ELF-1 (cell line): ENCODE measurements at regions not wholly inside any gene's neighbourhood (a gene's known extent, or its start where the extent isn't known, plus 50 kb on each side); places are given as distances from the start of the nearest gene placed in this dataset.

Experiments
- DNase-seq: peaks from one replicate; pipeline ENCODE4 v3.0.0-alpha.2; 2016; ENCODE audit warnings: low read depth, low spot score

- no peak for DNase-seq
These were observed 262.0 kb upstream of the TOPAZ1 start for GRCh38 chr3:43979645-43980044.

GRCh38 chr3:43994657-43995546, 246.8 kb upstream of the TOPAZ1 start:
- DNase-seq: peak; percentile 47

GRCh38 chr3:43995547-43996378, 245.9 kb upstream of the TOPAZ1 start:
- no peak for DNase-seq

- DNase-seq: peak; percentile 70
These were observed 245.0 kb upstream of the TOPAZ1 start for GRCh38 chr3:43996379-43997301.

DNA sequence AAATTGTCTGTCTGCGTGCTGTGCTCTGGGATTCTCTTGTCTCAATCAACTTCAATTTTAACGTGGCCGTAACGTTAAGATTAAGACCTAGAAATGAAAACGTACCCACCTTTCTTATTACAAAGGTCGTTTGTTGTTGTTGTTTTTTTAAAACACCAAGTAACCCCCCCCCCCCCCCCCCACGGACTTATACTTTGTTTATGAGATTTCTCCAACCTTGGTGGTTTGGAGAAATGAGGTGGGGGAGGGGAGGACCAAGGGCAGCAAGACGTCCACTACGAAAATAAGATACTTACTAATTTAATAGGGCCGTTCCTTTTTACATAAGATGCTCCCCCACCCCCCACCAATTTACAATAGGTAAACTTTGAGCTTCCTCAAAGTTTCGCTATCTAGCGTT, 244.4 kb upstream of the TOPAZ1 start:
- no peak for DNase-seq

DNA sequence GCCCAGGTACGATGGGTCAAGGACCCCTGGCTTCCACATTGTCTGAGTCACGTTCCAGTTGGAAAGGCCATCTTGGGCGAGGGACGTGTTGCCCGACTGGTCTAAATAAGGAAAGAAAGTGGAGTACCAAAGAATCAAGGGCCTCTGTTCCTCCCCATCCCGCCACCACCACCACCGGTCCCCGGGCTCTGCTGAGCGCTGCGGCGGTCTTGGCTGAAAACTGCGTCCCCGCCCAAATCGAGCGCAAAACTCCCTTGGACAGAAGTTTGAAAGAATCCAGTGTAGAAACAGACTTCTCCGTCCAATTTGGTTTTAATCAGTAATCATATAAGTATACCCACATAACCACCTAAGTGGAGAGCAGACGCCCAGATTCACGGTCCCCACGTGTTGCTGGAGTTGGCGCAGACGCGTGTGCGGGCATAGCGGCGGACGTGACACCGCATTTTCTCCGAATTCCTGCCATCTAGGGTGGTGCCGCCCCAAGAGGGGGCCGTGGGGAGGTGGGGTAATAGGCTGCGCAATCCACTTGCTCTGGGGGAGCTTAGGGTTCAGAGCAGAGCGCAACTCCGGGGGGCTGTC, 243.8 kb upstream of the TOPAZ1 start:
- DNase-seq: peak; percentile 43

DNA sequence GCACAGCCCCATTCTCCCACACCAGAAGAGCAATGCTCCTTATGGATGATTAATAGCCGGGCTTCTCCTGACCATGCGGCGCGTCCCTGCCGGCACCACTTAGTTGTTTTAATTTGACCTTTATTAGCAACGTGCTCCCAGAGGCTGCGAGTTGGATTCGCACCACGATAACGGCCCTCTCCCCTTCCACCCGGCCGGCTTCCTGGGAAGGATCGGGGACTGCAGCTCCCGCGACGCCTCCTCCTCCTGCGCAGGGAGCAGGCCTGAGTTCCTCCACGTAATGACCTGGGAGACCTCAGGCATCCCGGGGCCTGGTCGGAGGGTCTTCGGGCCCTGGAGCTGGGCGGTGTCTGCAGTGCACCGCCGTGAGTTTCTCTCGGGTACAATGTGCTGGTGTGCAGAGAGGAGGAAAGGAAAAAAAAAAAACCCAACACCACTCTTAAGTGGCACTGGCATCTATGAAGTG, 243.3 kb upstream of the TOPAZ1 start:
- DNase-seq: peak; percentile 56

- peak; percentile 82 for DNase-seq
These were observed 242.6 kb upstream of the TOPAZ1 start for GRCh38 chr3:43998836-43999727.

GRCh38 chr3:43999728-44000319, 241.9 kb upstream of the TOPAZ1 start:
- no peak for DNase-seq

GRCh38 chr3:44000586-44000985, 241.1 kb upstream of the TOPAZ1 start:
- DNase-seq: no peak

GRCh38 chr3:44001072-44001471, 240.6 kb upstream of the TOPAZ1 start:
- no peak for DNase-seq

GRCh38 chr3:44003801-44004200, 237.9 kb upstream of the TOPAZ1 start:
- no peak for DNase-seq

DNA sequence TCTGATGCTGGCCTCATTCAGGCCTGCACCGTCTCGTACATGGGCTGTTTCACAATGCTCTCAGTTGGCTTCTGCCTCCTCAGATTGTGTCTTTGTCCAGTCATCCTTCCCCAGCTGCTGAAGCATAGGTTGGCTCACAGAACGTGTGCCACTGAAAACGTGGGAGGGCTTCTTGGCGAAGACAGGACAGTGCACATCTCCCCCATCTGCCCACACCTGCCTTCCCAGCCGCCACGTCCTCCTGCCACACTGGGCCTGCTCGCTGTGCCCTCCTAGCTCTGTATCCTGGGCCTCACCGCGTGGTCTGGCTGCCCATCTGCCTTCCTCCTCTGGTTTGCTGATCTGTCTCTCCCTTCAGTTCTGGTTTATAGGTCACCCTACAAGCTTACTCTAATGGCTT, 230.0 kb upstream of the TOPAZ1 start:
- no peak for DNase-seq

GRCh38 chr3:44012160-44012899, 229.4 kb upstream of the TOPAZ1 start:
- DNase-seq: no peak

- no peak for DNase-seq
These were observed 227.7 kb upstream of the TOPAZ1 start for GRCh38 chr3:44013967-44014366.

GRCh38 chr3:44015170-44015569, 226.5 kb upstream of the TOPAZ1 start:
- DNase-seq: no peak

GRCh38 chr3:44016818-44017217, 224.9 kb upstream of the TOPAZ1 start:
- DNase-seq: no peak

DNA sequence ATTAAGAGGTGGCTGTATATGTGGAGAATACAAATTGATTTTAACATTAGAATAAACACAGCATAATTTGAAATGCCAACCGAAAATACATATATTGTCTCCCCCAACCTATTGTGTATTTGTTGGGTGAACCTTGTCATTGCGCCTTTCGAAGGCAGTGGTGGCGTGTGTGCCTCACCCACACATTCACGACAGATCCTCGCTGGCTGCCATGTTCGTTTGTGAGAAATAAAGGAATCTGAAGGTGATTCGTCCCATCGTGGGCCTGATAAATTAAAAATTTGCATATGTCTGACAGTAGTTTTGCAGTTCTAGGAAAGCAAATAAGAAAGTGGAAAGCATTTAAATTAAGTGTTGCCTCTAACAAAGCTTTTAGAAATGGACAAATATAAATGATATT, 222.8 kb upstream of the TOPAZ1 start:
- no peak for DNase-seq

GRCh38 chr3:44019736-44020135, 221.9 kb upstream of the TOPAZ1 start:
- peak; percentile 27 for DNase-seq
